AG09319 (cell line): ENCODE measurements at regions not wholly inside any gene's neighbourhood (a gene's known extent, or its start where the extent isn't known, plus 50 kb on each side); places are given as distances from the start of the nearest gene placed in this dataset.

Source experiments
- DNase-seq: peaks from one replicate; pipeline ENCODE4 v3.0.0-alpha.2; 2010; ENCODE audit warnings: low read depth; ENCODE audit errors: extremely low read depth
- TF ChIP-seq, protein P1 (sequence below): IDR thresholded peaks from 2 replicates; pipeline ENCODE4 v1.5.1; 2011; ENCODE audit warnings: low read depth, mild to moderate bottlenecking, inconsistent platforms, low read length, moderate library complexity

DNA sequence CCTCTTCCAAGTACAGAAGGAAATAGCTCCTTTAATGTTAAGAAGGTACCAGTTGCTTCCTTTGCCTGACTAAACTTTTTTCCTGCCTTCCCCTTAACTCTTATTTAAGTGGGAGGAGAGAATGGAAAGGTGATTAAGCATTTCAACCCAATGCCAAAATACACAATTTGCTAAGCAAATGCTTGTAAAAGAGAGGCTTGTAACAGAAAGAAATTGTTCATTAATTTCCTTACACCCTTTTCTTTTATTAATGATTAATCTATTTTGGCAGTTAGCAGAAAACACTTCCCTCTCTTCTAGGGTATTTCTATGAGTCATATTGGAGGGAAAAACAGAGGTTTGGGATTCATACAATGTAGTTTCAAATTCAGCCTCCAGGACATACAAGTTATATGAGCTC lies 427.6 kb upstream of the FAT3 start:
- TF ChIP-seq, protein P1, sequence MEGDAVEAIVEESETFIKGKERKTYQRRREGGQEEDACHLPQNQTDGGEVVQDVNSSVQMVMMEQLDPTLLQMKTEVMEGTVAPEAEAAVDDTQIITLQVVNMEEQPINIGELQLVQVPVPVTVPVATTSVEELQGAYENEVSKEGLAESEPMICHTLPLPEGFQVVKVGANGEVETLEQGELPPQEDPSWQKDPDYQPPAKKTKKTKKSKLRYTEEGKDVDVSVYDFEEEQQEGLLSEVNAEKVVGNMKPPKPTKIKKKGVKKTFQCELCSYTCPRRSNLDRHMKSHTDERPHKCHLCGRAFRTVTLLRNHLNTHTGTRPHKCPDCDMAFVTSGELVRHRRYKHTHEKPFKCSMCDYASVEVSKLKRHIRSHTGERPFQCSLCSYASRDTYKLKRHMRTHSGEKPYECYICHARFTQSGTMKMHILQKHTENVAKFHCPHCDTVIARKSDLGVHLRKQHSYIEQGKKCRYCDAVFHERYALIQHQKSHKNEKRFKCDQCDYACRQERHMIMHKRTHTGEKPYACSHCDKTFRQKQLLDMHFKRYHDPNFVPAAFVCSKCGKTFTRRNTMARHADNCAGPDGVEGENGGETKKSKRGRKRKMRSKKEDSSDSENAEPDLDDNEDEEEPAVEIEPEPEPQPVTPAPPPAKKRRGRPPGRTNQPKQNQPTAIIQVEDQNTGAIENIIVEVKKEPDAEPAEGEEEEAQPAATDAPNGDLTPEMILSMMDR, result no peak
- no peak for DNase-seq

DNA sequence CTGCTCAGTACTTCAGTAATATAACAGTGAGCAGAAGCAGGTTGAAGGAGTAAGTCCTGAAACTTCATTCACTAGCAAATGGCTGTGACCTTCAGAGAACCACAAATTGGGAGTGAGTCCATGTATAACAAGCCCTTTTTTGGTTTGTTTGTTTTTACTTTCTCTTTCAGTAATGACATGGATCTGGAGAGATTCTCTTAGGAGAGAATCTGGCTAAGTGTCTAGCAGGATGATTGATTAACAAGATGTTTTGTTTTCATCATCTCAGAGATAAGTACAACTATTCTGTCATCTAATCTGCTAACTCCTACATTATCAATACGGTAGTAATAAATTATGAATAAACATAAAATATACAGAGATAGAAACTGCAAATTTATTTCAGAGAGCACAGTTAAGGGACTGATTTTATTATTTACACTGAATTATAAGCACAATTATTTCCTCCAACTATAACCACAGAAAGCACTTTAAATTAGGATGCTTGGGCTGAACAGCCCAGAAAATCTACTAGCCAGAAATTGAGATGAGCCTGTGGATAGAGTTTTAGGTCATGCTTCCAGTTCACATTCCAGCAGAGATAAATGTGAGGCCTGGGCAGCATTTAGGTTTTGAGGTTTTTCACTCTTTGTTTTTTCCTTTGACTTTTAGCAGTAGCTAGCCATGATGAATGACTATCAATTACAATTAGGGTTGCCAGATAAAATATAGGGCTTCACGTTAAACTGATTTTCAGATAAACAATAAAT lies 429.3 kb upstream of the FAT3 start:
- TF ChIP-seq, protein P1, result no peak
- DNase-seq, result no peak

DNA sequence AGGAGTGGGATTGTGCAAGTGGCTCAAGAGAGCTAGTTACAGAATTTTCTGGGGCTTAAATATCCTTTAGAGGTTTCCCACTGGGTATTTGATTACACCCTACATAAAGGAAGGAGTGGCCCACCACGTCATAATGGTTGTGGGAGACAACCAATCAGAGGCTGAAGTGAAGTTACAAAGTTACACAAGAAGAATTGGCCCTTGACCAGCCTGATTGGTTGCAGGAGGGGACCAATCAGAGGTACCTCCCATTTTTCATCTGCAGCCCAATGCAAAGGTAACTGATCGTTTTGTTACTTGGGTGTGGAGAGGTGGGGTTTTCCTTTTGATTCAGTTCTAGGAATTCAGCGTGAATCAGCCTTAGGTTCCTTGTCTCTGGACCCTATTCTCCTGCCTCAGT lies 430.5 kb upstream of the FAT3 start:
- TF ChIP-seq, protein P1, result no peak
- no peak for DNase-seq

DNA sequence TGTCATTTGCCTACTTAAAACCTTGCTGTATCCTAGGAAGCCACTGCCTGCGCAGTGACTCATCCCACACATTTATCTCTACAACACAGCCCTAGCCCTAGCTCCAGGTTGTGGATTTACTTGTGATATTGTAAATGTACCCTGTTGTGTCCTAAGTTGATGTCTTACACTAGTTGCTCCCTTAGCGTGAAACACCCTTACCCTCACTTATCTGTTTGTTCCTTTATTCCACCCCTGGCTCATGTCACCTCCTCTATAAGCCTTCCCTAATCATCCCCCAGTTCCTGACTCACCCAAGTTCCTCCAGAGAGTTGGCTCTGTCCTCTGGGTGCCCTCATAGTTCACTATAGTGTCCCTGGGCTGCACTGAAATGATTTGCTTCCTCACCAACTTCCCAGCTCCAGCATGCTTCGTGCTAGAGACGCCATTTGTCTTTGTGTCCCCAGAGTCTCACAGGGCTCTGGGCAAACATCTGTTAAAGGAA lies 431.8 kb upstream of the FAT3 start:
- DNase-seq, result no peak
- TF ChIP-seq, protein P1, result no peak

DNA sequence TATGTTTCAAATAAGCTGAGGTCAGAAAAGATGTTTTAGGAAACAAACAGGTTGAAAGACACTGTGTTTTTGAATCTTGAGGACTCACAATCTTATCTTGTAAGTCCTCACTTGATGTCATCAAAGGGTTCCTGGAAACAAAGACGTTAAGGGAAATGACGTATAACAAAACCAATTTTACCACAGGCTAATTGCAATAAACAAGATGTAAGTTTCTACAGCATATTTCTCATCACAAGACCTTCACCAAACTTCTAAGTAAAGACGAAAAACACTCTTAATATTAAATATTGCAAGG lies 433.5 kb upstream of the FAT3 start:
- TF ChIP-seq, protein P1, result no peak
- no peak for DNase-seq

DNA sequence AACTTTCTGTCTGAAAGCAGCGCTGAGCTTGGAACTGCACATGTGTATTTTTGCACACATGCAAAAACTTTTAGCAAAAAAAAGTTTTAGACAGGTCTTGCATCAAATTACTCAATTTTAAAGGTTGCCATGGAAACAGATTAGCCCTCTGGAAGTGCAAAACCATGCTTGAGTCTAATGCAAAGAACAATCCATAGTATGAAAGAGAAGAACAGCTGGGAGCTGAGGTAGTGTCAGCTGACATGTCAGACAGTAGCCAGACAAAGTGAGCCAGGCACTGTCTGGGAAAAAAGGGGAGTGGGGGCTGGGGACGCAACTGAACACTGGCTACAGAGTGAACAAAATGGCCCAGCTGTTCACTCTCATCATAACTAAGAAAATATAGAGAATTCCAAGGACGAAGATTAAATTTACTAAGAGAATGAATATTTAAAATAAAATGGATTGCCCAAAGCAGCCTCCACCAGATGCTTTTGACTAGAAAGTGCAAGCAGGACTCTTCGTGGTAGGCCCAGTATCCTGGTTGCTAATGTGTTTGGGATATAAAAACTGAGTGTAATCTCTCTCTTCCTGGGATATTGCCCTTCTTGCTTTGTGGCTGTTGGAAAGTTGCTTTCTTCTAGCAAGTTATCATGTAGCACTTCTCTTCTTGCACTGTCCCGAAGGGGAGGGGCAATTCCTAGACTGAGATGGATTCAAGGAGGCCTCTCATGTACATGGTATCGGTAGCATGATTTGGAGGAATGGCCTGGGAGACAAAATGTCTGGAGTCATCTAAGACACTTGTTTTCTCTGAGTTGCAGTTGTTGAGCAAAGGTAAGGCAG lies 434.1 kb upstream of the FAT3 start:
- no peak for DNase-seq
- TF ChIP-seq, protein P1, result no peak

DNA sequence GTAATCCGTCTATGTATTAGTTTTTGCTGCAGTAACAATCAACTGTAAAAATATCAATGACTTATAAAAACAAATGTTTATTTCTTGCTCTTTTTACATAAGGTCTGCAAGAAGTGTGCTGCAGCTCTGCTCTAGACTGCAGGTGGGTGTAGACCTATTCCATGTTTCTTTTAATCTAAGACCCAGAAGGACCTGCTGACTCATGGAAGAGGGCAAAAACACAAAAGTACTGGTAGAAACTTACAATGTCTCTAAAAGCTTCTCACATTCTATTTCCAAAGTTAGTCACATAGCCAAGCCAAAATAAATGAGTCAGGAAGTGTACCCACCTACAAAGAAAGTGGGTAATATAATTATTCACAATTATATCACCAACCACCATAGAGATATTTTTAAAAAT lies 435.9 kb upstream of the FAT3 start:
- TF ChIP-seq, protein P1, result no peak
- DNase-seq, result no peak
